GM21528 (cell line): ENCODE measurements at regions not wholly inside any gene's neighbourhood (a gene's known extent, or its start where the extent isn't known, plus 50 kb on each side); places are given as distances from the start of the nearest gene placed in this dataset.

Source experiments
- ATAC-seq: cut with Tn5 transposase; IDR thresholded peaks from one replicate; pipeline ENCODE4 v1.9.1; 2021; ENCODE audit warnings: mild to moderate bottlenecking, moderate library complexity; ENCODE audit not compliant: unreplicated experiment, low FRiP score

DNA sequence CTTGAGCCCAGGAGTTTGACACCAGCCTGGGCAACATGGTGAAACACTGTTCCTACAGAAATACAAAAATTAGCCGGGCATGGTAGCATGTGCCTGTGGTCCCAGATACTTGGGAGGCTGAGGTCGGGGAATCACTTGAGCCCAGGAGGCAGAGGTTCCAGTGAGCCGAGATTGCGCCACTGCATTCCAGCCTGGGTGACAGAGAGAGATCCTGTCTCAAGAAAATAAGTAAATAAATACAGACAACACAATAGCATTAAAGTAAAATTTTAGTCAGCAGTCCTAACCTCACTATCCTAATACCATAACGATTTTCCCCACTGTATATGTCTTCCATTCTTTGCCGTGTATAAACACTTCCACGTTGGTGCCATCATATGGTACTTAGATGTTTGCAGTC is 83.0 kb upstream of the MBOAT2 start:
- no peak for ATAC-seq

DNA sequence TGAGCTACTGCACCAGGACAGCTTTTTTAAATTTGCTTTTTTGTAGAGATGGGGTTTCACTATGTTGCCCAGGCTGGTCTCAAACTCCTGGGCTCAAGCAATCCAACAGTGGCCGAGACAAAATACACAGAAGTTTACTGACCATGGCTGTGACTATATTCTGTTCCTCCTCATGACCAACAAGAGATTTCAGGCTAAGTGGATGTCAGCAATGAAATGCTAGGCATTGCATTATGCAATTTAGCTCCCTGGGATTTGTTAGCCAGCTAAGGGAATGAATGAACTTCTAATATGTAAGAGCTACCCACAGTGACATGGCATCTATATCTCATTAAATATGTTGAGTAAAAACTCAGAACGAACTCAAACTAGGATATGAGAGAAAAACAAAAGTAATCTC is 81.9 kb upstream of the MBOAT2 start:
- no peak for ATAC-seq

DNA sequence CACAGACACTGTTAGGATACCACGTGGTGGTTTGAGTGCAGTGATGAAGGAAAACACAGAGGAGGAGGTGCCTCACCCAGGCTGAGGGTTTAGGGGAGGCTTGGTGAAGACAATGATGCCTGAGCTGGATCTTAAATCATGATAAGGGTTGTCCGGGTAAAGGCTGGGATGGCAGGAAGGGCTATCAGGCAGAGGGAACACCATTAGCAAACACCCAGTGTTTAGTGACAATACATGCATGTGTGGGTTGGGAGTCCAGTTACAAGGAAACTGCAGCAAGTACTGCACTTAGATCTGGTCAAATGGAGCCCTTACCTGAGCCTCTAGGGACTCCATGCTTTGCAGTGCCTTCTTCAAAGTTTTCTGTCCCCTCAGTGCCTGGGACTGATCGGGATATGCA is 79.8 kb upstream of the MBOAT2 start:
- no peak for ATAC-seq

DNA sequence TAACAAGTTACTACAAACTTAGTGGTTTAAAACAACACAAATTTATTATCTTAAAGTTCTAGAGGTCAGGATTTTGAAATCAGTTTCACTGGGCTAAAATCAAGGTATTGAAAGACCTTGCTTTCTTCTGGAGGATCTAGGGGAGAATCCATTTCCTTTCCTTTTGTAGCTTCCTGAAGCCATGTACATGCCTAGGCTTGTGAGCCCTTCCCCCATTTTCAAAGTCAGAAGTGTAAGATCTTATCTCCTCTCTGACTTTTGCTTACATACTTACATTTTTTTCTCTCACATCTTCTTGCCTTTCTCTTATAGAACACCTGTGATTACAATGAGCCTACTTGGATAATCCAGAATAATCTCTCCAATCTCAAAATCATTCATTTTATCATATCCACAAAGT is 78.7 kb upstream of the MBOAT2 start:
- no peak for ATAC-seq

DNA sequence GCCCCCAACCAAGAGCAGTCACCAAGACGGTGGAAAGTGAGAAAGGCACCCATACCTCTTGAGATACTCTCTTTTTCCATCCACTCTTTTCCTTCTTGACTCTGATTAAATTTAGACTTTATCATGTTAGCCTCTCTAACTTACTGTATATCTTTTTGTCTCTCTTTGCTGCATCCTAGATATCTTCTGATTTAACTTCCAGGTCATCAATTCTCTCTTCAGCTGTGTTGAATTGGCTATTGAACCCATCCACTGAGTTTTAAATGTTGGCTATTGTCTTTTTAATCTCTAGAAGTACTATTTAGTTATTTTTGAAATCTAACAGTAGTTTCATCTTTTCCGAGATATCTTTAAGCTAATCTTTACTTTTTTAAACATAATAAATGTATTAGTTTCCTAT is 78.3 kb upstream of the MBOAT2 start:
- ATAC-seq = no peak

DNA sequence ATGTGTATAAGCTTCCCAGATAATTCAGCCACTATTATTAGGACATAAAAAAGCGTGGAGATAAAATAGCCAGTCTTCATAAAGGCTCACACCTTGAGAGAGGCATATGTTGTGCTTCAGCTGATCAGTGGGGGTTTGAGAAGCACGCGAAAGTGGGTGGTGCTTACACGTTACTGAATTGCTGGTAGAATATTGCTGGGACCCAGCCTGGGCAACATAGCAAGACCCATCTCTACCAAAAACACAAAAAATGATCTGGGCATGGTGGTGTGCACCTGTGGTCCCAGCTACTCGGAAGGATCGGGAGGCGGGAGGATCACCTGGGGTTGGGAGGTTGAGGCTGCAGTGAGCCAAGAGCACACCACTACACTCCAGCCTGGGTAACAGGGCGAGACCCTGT is 74.9 kb upstream of the MBOAT2 start:
- ATAC-seq = no peak

DNA sequence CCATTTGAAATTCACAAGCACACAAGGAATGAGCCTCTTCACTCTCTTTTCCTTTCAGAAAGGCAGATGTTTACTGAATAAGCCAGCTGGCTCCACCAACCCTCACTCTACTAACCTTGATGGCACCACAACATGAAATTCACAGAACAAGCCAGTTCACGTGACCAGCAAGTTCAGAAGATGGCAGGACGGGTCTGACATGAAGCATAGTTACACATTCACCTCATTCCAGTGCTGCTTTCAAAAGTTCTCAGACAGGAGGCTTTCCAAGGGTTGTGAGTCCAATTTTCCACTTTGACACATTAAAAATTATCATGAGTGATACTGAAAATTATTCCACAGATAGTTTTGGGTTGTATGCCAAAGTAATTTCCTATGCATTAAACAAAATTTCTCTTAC is 74.2 kb upstream of the MBOAT2 start:
- ATAC-seq = no peak

DNA sequence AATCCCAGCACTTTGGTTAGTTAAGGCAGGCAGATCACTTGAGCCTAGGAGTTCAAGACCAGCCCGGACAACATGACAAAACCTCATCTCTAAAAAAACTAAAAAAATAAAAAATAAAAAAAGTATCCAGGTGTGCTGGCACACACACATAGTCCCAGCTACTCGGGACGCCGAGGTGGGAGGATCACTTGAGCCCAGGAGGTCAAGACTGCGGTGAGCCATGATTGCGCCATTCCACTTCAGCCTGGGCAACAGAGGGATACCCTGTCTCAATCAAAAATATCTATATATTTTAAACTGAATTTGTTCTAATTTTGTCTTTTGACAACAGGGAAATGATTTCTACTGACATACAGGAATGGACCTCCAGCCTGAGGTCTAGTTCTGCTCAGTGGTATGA is 73.3 kb upstream of the MBOAT2 start:
- ATAC-seq = no peak

DNA sequence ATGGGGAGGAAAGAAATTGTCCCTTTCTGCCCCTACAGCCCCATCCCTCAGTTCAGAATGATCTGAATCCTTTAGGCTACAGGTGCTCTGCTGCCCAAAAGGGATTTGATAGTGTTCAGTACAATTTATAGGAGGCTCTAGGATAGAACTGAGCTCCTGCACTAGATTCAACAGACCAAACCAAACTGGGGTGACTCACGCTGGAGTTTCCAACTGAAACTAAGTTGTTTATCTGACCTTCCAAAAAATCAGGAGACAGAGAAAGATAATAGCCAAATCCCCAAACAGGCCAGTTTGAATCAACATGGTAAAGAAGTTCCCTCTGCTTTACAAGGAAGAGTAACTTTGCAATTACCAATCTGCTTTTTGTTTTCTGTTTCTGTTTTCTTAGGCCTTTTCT is 72.7 kb upstream of the MBOAT2 start:
- ATAC-seq = no peak

DNA sequence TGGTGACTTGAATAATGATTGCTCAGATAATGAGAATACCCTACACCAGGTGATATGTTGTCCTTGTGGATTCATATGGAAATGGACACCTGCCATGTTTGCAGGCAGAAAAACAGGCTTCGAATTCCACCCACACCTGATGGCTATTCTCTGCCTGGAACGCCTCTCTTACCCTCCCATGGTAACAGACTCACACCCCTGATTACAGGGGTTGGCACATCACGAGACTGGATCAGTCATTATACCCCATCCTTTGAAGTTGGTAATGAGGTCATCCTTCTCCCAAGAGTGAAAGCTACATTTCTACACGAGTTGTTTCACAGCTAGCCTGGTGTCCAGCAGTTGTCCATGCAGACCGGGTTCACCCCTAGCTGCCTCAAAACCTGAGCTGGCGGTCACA is 71.4 kb upstream of the MBOAT2 start:
- no peak for ATAC-seq

DNA sequence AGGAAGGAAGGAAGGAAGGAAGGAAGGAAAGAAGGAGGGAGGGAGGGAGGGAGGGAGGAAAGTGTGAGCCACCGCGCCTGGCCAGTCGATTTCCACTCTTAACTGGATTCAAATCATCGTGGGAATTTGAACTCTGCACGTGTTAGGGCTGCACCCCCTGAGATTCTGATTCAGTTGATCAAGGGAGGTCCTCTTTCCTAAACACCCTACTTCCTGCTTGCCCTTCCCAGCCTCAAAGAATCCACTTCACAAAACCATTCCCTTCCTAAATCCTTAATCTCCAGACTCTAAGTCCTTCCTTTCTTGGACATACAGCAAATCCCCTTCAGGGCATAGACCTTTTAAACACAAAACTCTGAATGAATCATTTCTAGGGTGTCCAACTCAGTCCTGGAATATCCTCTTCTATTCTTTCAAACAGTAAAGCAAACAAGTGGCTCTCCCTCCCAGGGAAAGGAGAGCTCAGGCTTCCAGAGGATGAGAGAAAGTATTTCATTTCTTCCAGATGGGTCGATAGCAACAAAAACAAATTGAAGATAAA is 68.2 kb upstream of the MBOAT2 start:
- ATAC-seq = no peak

DNA sequence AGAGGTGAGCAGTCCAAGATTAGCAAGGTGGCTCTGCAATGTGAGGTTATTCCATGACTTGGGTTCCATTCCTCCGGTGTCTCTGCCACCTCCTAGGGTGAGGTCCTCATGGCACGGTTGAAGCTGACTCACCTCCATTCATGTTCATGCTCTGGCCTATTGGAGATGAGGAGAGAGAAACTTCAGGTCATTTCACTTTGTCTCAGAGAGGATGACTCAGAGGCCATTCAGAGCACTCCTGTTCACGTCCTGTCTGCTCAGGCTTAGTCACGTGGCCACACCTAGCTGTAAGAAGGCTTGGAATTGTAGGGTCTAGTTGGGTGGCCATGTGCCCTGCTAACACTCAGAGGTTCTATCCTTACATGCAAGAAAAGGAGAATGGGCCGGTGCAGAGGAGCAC is 67.5 kb upstream of the MBOAT2 start:
- no peak for ATAC-seq

DNA sequence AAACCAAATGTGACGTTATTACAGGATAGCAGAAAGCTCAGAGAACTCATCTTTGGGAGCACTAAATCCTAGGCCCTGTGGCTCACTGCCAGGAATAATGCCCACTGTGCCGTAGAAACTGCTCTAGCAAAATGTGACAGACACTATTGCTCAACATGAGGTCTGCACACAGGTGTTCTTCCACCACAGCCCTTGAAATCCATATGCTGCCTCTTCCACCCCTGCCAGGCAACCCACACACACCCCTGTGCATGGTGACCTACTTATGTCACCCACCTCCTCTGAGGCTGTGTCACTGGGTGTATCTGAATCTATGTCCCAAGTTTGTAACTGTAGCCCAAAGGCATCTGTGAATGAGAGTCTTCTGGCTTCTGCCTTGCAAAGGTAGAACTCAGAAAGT is 66.1 kb upstream of the MBOAT2 start:
- no peak for ATAC-seq

DNA sequence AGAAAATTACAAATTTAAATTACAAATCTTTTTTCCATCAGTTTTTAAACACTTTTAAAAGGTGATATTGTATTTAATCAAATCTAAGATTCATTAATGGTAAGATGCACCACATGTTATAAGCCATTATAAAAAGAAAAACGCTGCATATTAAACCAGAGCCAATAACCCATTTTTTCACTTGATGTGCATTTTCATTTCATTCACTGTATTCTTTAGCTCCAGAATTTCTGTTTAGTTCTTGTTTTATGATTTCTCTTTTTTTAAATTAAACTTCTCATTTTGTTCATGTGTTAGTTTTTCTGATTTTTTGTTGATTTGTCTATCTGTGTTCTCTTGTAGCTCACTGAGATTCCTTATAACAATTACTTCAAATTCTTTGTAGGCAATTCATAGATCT is 62.4 kb upstream of the MBOAT2 start:
- ATAC-seq = no peak

DNA sequence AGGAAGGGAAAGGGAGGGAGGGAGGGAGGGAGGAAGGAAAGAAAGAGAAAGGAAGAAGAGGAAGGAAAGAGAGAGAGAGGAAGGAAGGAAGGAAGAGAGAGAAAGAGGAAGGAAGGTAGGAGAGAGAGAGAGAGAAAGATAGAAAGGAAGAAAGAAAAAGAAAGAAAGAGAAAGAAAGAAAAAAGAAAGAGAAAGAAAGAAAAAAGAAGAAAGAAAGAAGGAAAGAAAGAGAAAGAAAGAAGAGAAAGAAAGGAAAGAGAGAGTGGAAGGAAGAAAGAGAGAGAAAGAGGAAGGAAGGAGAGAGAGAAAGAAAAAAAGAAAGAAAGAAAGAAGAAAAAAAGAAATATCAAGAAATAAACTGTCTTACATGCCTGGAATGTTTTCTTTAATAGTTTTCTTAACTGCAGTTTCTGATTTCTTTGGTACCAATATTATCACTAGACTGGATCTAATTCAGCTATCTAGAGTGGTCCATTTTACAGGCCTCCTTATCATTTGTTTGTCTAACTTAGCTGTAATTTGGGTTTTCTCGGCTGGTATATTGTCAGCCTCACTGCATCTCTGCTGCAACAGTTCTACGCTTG is 59.6 kb upstream of the MBOAT2 start:
- ATAC-seq = no peak

DNA sequence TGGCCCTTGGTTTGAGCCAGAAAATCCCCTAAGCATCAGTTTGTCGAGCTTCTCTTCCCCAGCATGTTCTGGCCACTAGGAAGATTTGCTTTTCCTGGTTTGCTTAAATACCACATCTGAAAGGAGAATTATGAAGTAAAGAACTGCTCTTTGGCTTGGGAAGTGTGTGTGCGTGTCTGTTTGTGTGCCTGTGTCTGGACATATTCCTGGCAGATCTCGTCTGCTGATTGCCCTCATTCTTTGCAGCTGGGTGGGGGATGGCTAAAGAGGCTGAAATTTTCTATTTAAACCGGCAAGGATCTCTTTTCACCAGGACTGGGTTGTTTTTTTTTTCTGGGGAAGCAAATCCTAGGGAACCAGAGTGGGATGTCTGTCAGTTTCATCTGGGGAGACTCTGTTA is 57.3 kb upstream of the MBOAT2 start:
- ATAC-seq = no peak

DNA sequence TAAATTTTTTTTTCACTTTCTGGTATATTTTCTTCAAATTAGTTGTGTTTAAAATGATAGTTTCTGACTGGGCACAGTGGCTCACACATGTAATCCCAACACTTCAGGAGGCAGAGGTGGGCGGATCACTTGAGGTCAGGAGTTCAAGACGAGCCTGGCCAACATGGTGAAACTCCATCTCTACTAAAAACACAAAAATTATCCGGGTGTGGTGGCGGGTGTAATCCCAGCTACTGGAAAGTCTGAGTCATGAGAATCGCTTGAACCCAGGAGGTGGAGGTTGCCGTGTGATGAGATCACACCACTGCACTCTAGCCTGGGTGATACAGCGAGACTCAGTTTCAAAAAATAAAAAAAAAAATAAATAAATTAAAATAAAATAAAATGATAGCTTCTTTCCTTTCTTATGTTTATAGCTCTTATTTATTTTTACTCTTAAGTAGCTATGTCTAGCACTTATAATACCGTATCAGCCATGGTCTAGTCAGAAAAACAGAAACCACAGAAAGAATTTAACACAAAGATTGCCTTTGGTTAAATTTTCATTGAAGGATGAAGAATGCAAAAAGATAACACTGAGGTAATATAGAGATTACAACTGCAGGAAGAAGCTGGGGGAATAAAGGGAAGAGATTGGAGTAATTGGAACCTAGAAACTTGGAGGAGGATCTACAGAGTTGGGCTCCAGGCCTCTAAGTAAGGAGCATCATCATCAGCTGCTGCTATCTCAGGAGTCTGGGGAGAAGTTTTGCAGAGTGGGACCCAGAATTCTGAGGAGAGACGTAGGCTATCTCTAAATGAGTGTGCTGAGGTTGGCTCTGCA is 54.7 kb upstream of the MBOAT2 start:
- ATAC-seq = no peak

DNA sequence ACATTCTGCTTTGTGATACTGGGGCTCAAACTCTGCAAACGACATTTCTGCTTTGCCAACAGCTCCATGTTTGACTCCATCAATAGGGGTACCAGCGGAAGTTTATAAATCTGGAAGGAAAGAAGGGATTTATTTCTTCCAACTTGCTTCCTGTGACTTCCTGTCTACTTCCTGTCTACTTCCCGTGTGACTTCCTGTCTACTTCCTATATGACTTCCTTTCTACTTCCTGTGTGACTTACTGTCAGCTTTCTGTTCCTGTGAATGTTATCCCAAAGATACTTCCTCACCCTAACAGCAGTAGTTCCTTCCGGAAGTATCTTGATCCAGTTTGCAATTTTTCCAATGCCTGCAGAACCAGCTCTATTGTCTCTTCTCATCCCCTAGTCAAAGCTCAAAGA is 52.0 kb upstream of the MBOAT2 start:
- ATAC-seq = no peak

DNA sequence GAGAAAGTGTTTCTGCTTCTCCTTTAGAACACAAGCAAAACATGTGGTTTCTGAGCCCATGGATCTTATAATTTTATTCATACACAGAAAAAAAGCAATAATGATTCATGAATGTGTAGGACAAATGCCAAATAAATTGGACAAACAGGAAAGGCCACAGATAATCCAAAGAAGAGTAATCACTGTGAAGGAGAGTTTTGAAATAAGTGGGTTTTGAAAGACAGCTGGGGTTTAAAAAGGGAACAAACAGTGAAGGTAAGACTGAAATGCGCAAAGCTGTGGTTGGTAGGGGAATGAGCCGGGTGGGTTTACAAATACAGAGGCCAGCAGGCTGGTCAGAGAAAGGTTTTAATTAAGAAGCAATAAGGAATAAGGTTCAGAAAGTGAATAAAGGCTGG is 50.0 kb upstream of the MBOAT2 start:
- no peak for ATAC-seq
